ENCODE measurements at regions not wholly inside any gene's neighbourhood (a gene's known extent, or its start where the extent isn't known, plus 50 kb on each side); places are given as distances from the start of the nearest gene placed in this dataset.

GRCh38 chr12:84135586-84136279 lies 776.9 kb downstream of the SLC6A15 start:
- TF ChIP-seq CTCF (tag by site-specific recombination; IDR thresholded peaks at IDR 0.05) (no peak), ZNF521 (tag by site-specific recombination; IDR thresholded peaks at IDR 0.05) (no peak), ZNF354C (tag by site-specific recombination; IDR thresholded peaks at IDR 0.05; ENCODE audit: borderline replicate concordance, low read depth) (no peak), ZNF513 (tag by site-specific recombination; IDR thresholded peaks at IDR 0.05) (no peak), PRDM10 (tag by site-specific recombination; IDR thresholded peaks at IDR 0.05) (no peak), ZFP41 (tag by site-specific recombination; IDR thresholded peaks at IDR 0.05; ENCODE audit: borderline replicate concordance) (no peak), MZF1 (tag by site-specific recombination; IDR thresholded peaks at IDR 0.05; ENCODE audit: borderline replicate concordance) (no peak), AEBP2 (tag by site-specific recombination; IDR thresholded peaks at IDR 0.05; ENCODE audit: borderline replicate concordance) (no peak), ZNF449 (tag by site-specific recombination; IDR thresholded peaks at IDR 0.05) (no peak), ZNF202 (tag by site-specific recombination; IDR thresholded peaks at IDR 0.05; ENCODE audit: borderline replicate concordance) (no peak), ZSCAN18 (tag by site-specific recombination; IDR thresholded peaks at IDR 0.05) (no peak), ZBTB20 (tag by site-specific recombination; IDR thresholded peaks at IDR 0.05) (no peak), ZNF777 (tag by site-specific recombination; IDR thresholded peaks at IDR 0.05; ENCODE audit: borderline replicate concordance) (no peak), ZNF138 (tag by site-specific recombination; IDR thresholded peaks at IDR 0.05; ENCODE audit: borderline replicate concordance) (no peak)
